ENCODE measurements at regions not wholly inside any gene's neighbourhood (a gene's known extent, or its start where the extent isn't known, plus 50 kb on each side); places are given as distances from the start of the nearest gene placed in this dataset.

DNA sequence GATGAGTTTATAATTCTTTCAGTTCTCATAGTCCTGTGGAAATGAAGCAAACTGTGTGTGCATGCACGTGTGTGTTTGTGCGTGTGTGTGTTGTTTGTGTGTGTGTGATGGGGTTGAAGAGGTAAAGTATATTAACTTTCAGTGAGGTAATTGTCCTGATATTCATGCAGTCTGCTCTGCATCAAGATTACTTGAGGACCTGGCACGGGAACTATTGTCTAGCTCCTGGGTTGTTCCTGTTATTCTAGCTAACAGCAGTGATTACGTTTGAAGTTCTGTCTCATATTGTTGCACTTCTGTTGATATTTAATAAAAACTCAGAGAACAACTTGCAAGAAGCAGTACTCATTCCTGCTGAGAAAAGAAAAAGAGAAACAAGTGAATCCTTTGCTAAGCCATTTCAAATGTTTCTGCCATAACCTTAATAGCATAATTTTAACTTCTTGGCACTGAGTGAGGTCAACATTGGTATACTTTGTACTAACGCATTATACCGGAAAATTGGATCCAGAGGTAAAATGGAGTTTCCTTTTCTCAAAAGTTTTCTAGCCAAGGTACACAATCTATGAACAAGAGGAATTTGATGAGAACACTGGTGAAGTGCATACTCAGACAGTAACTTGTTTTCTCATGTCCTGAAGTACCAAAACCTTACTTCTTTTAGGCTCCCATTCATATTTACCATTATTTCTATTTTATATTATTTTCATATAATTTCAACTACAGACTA lies 113.2 kb downstream of the SPCS3 start:
- H3K9me3 Mint-ChIP-seq: no peaks in the 10 kb centered on the region
- H3K4me1 Mint-ChIP-seq: peaks cover 6% of the 10 kb centered on the region
- H3K36me3 Mint-ChIP-seq (ENCODE audit: low read depth): no peaks in the 10 kb centered on the region
- no peak for DNase-seq
- POLR2A ChIA-PET: no interaction called here
- CTCF ChIA-PET: no interaction called here
- no peak overlapping the region for H3K27ac Mint-ChIP-seq
- no peak overlapping the region for H3K4me3 Mint-ChIP-seq
- no peaks in the 10 kb centered on the region for H3K27me3 Mint-ChIP-seq

- ChIA-PET CTCF (interaction anchor here (0.6 kb wide), 1 partner anchor 812 kb away, joined by 3 read pairs; no protein-coding TSS in a partner anchor), POLR2A (no interaction called here)
- no peak overlapping the region for H3K4me3 Mint-ChIP-seq
- H3K4me1 Mint-ChIP-seq: peaks cover 6% of the 10 kb centered on the region
- H3K27me3 Mint-ChIP-seq: no peaks in the 10 kb centered on the region
- no peak for DNase-seq
- H3K36me3 Mint-ChIP-seq (ENCODE audit: low read depth): no peaks in the 10 kb centered on the region
- no peaks in the 10 kb centered on the region for H3K9me3 Mint-ChIP-seq
- no peak overlapping the region for H3K27ac Mint-ChIP-seq
Measured at GRCh38 chr4:176433983-176434382, 114.2 kb downstream of the SPCS3 start.

DNA sequence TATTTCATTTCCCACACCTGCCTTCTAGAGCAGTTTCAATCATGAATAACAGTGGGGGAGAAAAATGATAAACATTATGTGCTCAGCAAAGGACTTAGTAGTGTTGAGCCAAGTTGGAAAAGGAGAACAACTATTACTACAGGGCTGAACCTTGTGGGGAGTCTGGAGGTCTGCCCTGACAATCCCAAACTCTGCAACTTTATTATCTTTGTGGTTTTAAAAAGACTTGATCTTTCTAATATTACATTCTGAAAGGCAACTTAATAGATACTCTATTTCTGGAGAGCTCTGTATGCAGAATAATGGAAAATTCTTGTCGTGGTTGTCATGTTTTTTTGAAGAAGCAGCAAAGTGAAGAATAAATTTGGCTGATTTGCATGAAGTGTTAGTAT lies 116.1 kb downstream of the SPCS3 start:
- Mint-ChIP-seq H3K4me1 (peaks cover 6% of the 10 kb centered on the region), H3K9me3 (no peaks in the 10 kb centered on the region), H3K27me3 (no peaks in the 10 kb centered on the region), H3K27ac (no peak overlapping the region), H3K4me3 (no peak overlapping the region), H3K36me3 (ENCODE audit: low read depth) (no peaks in the 10 kb centered on the region)
- DNase-seq: no peak
- CTCF ChIA-PET: no interaction called here
- POLR2A ChIA-PET: no interaction called here

DNA sequence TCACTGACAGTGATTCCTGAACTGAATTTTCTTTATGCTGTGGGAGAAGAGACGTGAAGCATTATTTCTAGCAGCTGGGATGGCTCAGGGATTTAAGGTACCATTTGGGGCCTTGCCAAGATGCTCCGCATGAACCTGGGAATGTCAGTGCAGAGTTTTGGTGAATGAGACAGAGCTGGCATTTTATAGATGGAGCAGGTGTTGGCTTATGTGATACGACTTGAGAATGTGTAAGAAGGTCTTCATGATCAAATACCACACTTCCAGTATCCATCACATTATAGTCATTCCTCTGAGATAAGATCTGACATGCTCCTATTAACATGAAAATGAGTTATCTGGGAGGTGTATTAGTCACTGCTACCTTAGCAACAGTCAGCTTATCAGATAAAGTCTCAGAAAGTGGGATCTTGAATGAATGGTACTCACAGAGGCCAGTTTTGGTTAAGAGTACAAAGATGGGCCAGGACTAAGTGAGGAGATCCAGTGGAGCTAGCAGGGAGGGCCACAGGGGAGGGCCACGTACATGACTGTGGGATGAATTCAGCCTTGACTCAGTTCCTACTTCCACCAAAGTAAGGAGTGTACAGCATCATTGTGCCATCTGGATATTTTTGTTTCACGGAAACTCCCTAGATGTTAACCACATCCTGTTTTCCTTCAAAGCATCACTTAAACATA lies 116.7 kb downstream of the SPCS3 start:
- no peak overlapping the region for H3K4me3 Mint-ChIP-seq
- no peaks in the 10 kb centered on the region for H3K9me3 Mint-ChIP-seq
- no peaks in the 10 kb centered on the region for H3K27me3 Mint-ChIP-seq
- POLR2A ChIA-PET: no interaction called here
- peak overlapping the region; percentile 41 for H3K27ac Mint-ChIP-seq
- no peak for DNase-seq
- H3K4me1 Mint-ChIP-seq: peaks cover 6% of the 10 kb centered on the region
- H3K36me3 Mint-ChIP-seq (ENCODE audit: low read depth): no peaks in the 10 kb centered on the region
- CTCF ChIA-PET: no interaction called here

GRCh38 chr4:176437756-176438155 lies 118.0 kb downstream of the SPCS3 start:
- H3K27ac Mint-ChIP-seq: no peak overlapping the region
- ChIA-PET CTCF (no interaction called here), POLR2A (no interaction called here)

GRCh38 chr4:176438401-176438800 lies 118.6 kb downstream of the SPCS3 start:
- Mint-ChIP-seq H3K4me3 (no peak overlapping the region), H3K36me3 (ENCODE audit: low read depth) (no peaks in the 10 kb centered on the region)

More at GRCh38 chr4:176437756-176438155, 118.0 kb downstream of the SPCS3 start:
- Mint-ChIP-seq H3K4me3 (no peak overlapping the region), H3K9me3 (no peaks in the 10 kb centered on the region), H3K27me3 (no peaks in the 10 kb centered on the region), H3K4me1 (peaks cover 6% of the 10 kb centered on the region), H3K36me3 (ENCODE audit: low read depth) (no peaks in the 10 kb centered on the region)
- DNase-seq: no peak

DNA sequence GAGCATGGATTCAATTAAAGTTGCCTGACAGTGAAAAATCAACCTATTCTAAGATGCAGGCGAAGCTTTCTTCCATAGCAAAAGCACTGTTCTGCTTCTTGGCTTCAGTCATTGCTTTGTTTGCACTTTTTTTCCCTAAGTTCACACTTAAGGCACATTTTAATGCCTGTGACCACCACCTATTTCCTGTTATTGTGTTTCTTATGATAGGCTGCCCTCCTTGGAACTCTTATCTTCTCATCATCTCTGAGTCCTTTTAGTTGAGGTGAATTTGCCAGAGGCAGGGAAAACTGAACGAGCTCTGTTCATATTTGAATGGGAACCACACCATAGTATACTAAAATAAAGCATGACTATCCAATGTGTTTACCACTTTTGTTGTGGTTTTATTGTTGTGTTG lies 119.8 kb downstream of the SPCS3 start:
- no peaks in the 10 kb centered on the region for H3K36me3 Mint-ChIP-seq (ENCODE audit: low read depth)
- no peak overlapping the region for H3K4me3 Mint-ChIP-seq
- CTCF ChIA-PET: no interaction called here
- H3K4me1 Mint-ChIP-seq: peaks cover 6% of the 10 kb centered on the region
- no peak for DNase-seq
- POLR2A ChIA-PET: no interaction called here
- no peaks in the 10 kb centered on the region for H3K9me3 Mint-ChIP-seq
- no peaks in the 10 kb centered on the region for H3K27me3 Mint-ChIP-seq
- no peak overlapping the region for H3K27ac Mint-ChIP-seq

More at GRCh38 chr4:176438401-176438800, 118.6 kb downstream of the SPCS3 start:
- Mint-ChIP-seq H3K27me3 (no peaks in the 10 kb centered on the region), H3K9me3 (no peaks in the 10 kb centered on the region), H3K27ac (no peak overlapping the region), H3K4me1 (peaks cover 6% of the 10 kb centered on the region)
- no peak for DNase-seq
- ChIA-PET POLR2A (no interaction called here), CTCF (no interaction called here)

GRCh38 chr4:176440698-176441097 lies 120.9 kb downstream of the SPCS3 start:
- H3K4me1 Mint-ChIP-seq: peaks cover 6% of the 10 kb centered on the region
- H3K9me3 Mint-ChIP-seq: no peaks in the 10 kb centered on the region
- CTCF ChIA-PET: no interaction called here
- POLR2A ChIA-PET: no interaction called here
- no peaks in the 10 kb centered on the region for H3K36me3 Mint-ChIP-seq (ENCODE audit: low read depth)
- no peak overlapping the region for H3K27ac Mint-ChIP-seq
- H3K27me3 Mint-ChIP-seq: no peaks in the 10 kb centered on the region
- no peak overlapping the region for H3K4me3 Mint-ChIP-seq
- DNase-seq: no peak

- Mint-ChIP-seq H3K27ac (no peak overlapping the region), H3K4me1 (peaks cover 5% of the 10 kb centered on the region), H3K36me3 (ENCODE audit: low read depth) (no peaks in the 10 kb centered on the region), H3K4me3 (no peak overlapping the region), H3K9me3 (no peaks in the 10 kb centered on the region), H3K27me3 (no peaks in the 10 kb centered on the region)
- POLR2A ChIA-PET: no interaction called here
- CTCF ChIA-PET: no interaction called here
- no peak for DNase-seq
Measured at GRCh38 chr4:176441594-176441993, 121.8 kb downstream of the SPCS3 start.

DNA sequence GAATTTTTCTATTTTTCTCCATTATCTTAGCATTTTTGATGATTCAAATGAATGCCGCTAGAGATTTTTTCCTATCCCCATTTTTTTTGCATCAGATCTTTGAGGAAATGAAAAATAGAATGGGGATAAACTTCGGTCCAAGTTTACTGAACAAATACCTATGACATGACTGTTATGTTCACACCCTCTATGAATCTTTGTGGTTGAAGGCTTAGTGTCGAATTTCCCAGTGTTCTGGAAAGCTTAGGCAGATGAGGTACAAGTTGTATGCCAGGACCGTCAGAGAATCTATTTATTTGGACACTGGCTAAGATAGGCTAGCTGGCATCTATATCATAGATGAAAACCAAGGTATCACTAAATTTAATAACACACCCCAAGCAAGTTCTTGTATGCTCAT lies 123.4 kb downstream of the SPCS3 start:
- Mint-ChIP-seq H3K4me1 (no peaks in the 10 kb centered on the region), H3K4me3 (no peak overlapping the region), H3K9me3 (no peaks in the 10 kb centered on the region), H3K36me3 (ENCODE audit: low read depth) (no peaks in the 10 kb centered on the region), H3K27me3 (no peaks in the 10 kb centered on the region), H3K27ac (no peak overlapping the region)
- no peak for DNase-seq
- ChIA-PET POLR2A (no interaction called here), CTCF (no interaction called here)

GRCh38 chr4:176443646-176444409 lies 124.1 kb downstream of the SPCS3 start:
- Mint-ChIP-seq H3K4me1 (no peaks in the 10 kb centered on the region), H3K27me3 (no peaks in the 10 kb centered on the region), H3K27ac (no peak overlapping the region), H3K9me3 (no peaks in the 10 kb centered on the region), H3K4me3 (no peak overlapping the region), H3K36me3 (ENCODE audit: low read depth) (no peaks in the 10 kb centered on the region)
- ChIA-PET CTCF (no interaction called here), POLR2A (no interaction called here)
- DNase-seq: no peak

DNA sequence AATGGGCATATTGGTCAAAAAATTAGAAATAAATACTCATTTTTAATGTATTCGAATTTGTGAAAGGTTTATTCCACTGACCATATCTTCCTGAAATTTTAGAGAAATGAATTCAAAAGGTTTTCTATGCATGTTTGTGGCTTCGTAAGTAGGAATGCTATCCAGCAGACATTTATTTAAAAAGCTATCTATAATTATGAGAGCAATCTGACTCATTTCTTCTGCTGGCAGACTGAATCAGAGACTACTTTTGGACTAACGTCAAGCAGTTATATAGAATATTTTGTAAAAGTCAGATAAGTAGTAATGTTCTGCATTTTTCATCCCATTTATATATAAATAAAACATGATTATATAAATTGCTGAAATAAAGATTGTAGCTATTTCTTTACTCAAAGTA lies 125.0 kb downstream of the SPCS3 start:
- ChIA-PET POLR2A (no interaction called here), CTCF (no interaction called here)
- no peaks in the 10 kb centered on the region for H3K9me3 Mint-ChIP-seq
- no peaks in the 10 kb centered on the region for H3K4me1 Mint-ChIP-seq
- H3K27ac Mint-ChIP-seq: no peak overlapping the region
- H3K4me3 Mint-ChIP-seq: no peak overlapping the region
- H3K36me3 Mint-ChIP-seq (ENCODE audit: low read depth): no peaks in the 10 kb centered on the region
- H3K27me3 Mint-ChIP-seq: no peaks in the 10 kb centered on the region
- DNase-seq: no peak

DNA sequence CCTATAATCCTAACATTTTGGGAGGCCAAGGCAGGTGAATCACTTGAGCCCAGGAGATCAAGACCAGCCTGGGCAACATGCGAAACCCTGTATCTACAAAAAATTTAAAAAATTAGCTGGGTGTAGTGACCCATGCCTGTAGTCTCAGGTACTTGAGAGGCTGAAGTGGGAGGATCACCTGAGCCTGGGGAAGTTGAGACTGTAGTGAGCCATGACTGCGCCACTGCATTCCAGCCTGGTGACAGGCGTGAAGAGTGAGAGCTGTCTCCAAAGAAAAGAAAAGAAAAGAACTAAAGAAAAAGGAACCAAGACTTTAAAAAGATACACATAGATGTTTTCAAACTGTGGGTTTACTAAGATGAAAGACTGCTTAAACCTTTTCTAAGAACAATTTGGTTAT lies 129.0 kb downstream of the SPCS3 start:
- DNase-seq: no peak
- ChIA-PET CTCF (no interaction called here), POLR2A (no interaction called here)
- no peaks in the 10 kb centered on the region for H3K9me3 Mint-ChIP-seq
- no peaks in the 10 kb centered on the region for H3K36me3 Mint-ChIP-seq (ENCODE audit: low read depth)
- H3K4me3 Mint-ChIP-seq: no peak overlapping the region
- H3K4me1 Mint-ChIP-seq: no peaks in the 10 kb centered on the region
- no peaks in the 10 kb centered on the region for H3K27me3 Mint-ChIP-seq
- no peak overlapping the region for H3K27ac Mint-ChIP-seq

Data from activated CD4-positive, alpha-beta T cell treated with anti-CD3 and anti-CD28 coated beads, Interleukin-2, amount 10 ng/mL, durations not matched to agents 7 days and 5 days (primary cell).